Activated B cell treated with CpG ODN at 0.5 μM for 24 hours (primary cell): ENCODE measurements at regions not wholly inside any gene's neighbourhood (a gene's known extent, or its start where the extent isn't known, plus 50 kb on each side); places are given as distances from the start of the nearest gene placed in this dataset.

Source experiments
- ATAC-seq: fragments of 200-7000 bp; cut with Tn5 transposase; one replicate; pipeline ENCODE4 v1.10.0; 2021; ENCODE audit warnings: low read depth, mild to moderate bottlenecking, moderate library complexity
- CTCF ChIA-PET: fragments of 350-600 bp; sonication (Branson Sonifier 250); formaldehyde crosslinking; loops from one replicate; lab custom pipeline; 2021; ENCODE audit warnings: antibody characterized with exemption; lab: Charles Lee
- POLR2A ChIA-PET: fragments of 350-600 bp; sonication (Branson Sonifier 250); formaldehyde crosslinking; loops from one replicate; lab custom pipeline; 2021; ENCODE audit warnings: antibody characterized with exemption; lab: Charles Lee
- DNase-seq: peaks from one replicate; pipeline ENCODE4 v3.0.0; 2022
- H3K27ac Mint-ChIP-seq: one replicate; pipeline ENCODE4 v1.8.0; 2020; ENCODE audit warnings: mixed read lengths
- H3K27me3 Mint-ChIP-seq: one replicate; pipeline ENCODE4 v1.8.0; 2021; ENCODE audit warnings: mixed read lengths
- H3K36me3 Mint-ChIP-seq: one replicate; pipeline ENCODE4 v1.8.0; 2021; ENCODE audit warnings: low read depth, mixed read lengths
- H3K4me1 Mint-ChIP-seq: one replicate; pipeline ENCODE4 v1.8.0; 2021; ENCODE audit warnings: mixed read lengths
- H3K4me3 Mint-ChIP-seq: one replicate; pipeline ENCODE4 v1.8.0; 2020; ENCODE audit warnings: mild to moderate bottlenecking, mixed read lengths
- H3K9me3 Mint-ChIP-seq: one replicate; pipeline ENCODE4 v1.8.0; 2020; ENCODE audit warnings: mixed read lengths
- CTCF ChIP-seq: fragments of 200-600 bp; IDR thresholded peaks from one replicate; pipeline ENCODE4 v1.8.0; 2022; ENCODE audit warnings: antibody characterized with exemption, mild to moderate bottlenecking
- intact Hi-C: fragments of 100-400 bp; cut with micrococcal nuclease; formaldehyde crosslinking; loops from one replicate; pipeline ENCODE4 v1.15.1; 2024

GRCh38 chr11:115911613-115912346 lies 407.6 kb upstream of the CADM1 start:
- ChIA-PET CTCF (no interaction called here), POLR2A (no interaction called here)
- Mint-ChIP-seq H3K4me1 (peaks cover 5% of the 10 kb centered on the region), H3K27ac (no peak overlapping the region), H3K36me3 (no peaks in the 10 kb centered on the region), H3K9me3 (no peaks in the 10 kb centered on the region), H3K4me3 (no peak overlapping the region), H3K27me3 (no peaks in the 10 kb centered on the region)
- TF ChIP-seq CTCF = no peak
- ATAC-seq (no peak), DNase-seq (no peak)
- intact Hi-C loops = no loop called here

GRCh38 chr11:115910379-115910778 lies 406.2 kb upstream of the CADM1 start:
- Mint-ChIP-seq H3K27ac (no peak overlapping the region), H3K4me1 (peaks cover 5% of the 10 kb centered on the region), H3K27me3 (no peaks in the 10 kb centered on the region), H3K36me3 (no peaks in the 10 kb centered on the region), H3K4me3 (no peak overlapping the region), H3K9me3 (no peaks in the 10 kb centered on the region)
- ChIA-PET POLR2A (no interaction called here), CTCF (no interaction called here)
- TF ChIP-seq CTCF = no peak
- no peak for DNase-seq
- intact Hi-C loops = no loop called here
- no peak for ATAC-seq

DNA sequence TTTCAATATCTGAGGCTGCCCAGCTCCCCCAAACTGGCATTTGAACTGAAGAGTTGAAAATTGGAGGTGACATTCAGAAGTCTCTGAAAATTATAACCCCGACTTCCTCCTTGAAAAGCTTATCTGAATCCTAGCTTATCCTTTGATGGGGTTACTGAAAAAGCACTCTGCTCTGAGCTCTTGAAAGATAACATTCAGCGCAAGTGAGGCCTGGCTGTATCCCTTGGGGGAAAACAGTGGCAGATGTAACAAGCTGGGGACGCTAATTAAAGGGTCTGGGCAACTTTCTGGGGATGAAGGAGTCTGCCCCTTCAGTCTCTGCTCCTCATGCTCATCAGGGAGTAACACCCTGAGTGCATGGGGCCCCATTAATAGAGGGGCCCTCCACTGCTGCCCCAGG lies 402.0 kb upstream of the CADM1 start:
- no peaks in the 10 kb centered on the region for H3K4me1 Mint-ChIP-seq
- POLR2A ChIA-PET = no interaction called here
- no peak for DNase-seq
- CTCF ChIA-PET = no interaction called here
- intact Hi-C loops = no loop called here
- H3K27me3 Mint-ChIP-seq = no peaks in the 10 kb centered on the region
- no peaks in the 10 kb centered on the region for H3K9me3 Mint-ChIP-seq
- TF ChIP-seq CTCF = no peak
- H3K36me3 Mint-ChIP-seq = no peaks in the 10 kb centered on the region
- ATAC-seq = no peak
- no peak overlapping the region for H3K4me3 Mint-ChIP-seq
- no peak overlapping the region for H3K27ac Mint-ChIP-seq

- ATAC-seq (no peak), DNase-seq (no peak)
- POLR2A ChIA-PET = no interaction called here
- no peaks in the 10 kb centered on the region for H3K27me3 Mint-ChIP-seq
- CTCF ChIA-PET = no interaction called here
- H3K4me1 Mint-ChIP-seq = no peaks in the 10 kb centered on the region
- no peaks in the 10 kb centered on the region for H3K9me3 Mint-ChIP-seq
- intact Hi-C loops = no loop called here
- H3K36me3 Mint-ChIP-seq = no peaks in the 10 kb centered on the region
- no peak for TF ChIP-seq CTCF
- H3K27ac Mint-ChIP-seq = no peak overlapping the region
- H3K4me3 Mint-ChIP-seq = no peak overlapping the region
Measured at GRCh38 chr11:115905341-115906000, 401.3 kb upstream of the CADM1 start.

DNA sequence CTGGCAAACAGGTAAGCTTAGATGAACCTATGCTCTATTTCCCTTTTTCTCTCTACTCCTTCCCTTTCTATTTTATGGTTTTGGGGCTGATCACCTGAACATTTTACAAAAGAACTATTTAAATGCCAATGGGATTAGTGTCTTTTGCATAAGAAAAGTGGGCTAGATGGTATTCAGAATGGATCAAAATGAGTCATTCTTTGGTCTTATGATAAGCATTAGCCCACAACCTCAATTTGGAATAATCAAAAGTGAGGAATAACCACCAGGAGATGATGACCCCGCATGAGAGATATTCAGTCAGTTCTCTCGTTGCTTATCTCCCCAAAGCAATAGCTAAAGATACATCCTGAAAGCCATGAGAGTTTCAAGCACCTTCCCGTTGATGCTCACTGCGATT lies 399.0 kb upstream of the CADM1 start:
- H3K36me3 Mint-ChIP-seq = no peaks in the 10 kb centered on the region
- intact Hi-C loops = no loop called here
- POLR2A ChIA-PET = no interaction called here
- H3K27me3 Mint-ChIP-seq = no peaks in the 10 kb centered on the region
- no peaks in the 10 kb centered on the region for H3K4me1 Mint-ChIP-seq
- H3K9me3 Mint-ChIP-seq = no peaks in the 10 kb centered on the region
- no peak overlapping the region for H3K27ac Mint-ChIP-seq
- ATAC-seq (no peak), DNase-seq (no peak)
- no peak overlapping the region for H3K4me3 Mint-ChIP-seq
- TF ChIP-seq CTCF = no peak
- CTCF ChIA-PET = no interaction called here
